GM23338 (cell line): ENCODE measurements at regions not wholly inside any gene's neighbourhood (a gene's known extent, or its start where the extent isn't known, plus 50 kb on each side); places are given as distances from the start of the nearest gene placed in this dataset.

Experiments
- ATAC-seq: fragments of 200-7000 bp; cut with Tn5 transposase; 3 replicates; pipeline ENCODE4 v1.9.1; 2020
- DNase-seq: peaks from one replicate; pipeline ENCODE4 v3.0.0-alpha.2; 2015; ENCODE audit warnings: low spot score
- H2AFZ ChIP-seq: fragments of 200-600 bp; sonication (generic); 2 replicates; pipeline ENCODE4 v1.8.0; 2016; ENCODE audit warnings: antibody characterized with exemption, mild to moderate bottlenecking, moderate library complexity
- H3F3A ChIP-seq: fragments of 200-600 bp; sonication (generic); replicated peaks from 2 replicates; pipeline ENCODE4 v1.8.0; 2017; ENCODE audit warnings: antibody characterized with exemption, mixed run types, low read depth
- H3K27ac ChIP-seq: fragments of 200-600 bp; sonication (generic); 2 replicates; pipeline ENCODE4 v1.6.1; 2016; ENCODE audit warnings: low read depth
- H3K27me3 ChIP-seq: fragments of 200-600 bp; sonication (generic); 2 replicates; pipeline ENCODE4 v1.8.0; 2016; ENCODE audit warnings: mild to moderate bottlenecking, mixed run types, moderate library complexity; ENCODE audit not compliant: insufficient read depth
- H3K36me3 ChIP-seq: fragments of 200-600 bp; sonication (generic); 2 replicates; pipeline ENCODE4 v1.8.0; 2016; ENCODE audit warnings: mild to moderate bottlenecking; ENCODE audit not compliant: insufficient read depth
- H3K4me1 ChIP-seq: fragments of 200-600 bp; sonication (generic); 2 replicates; pipeline ENCODE4 v1.8.0; 2016; ENCODE audit warnings: mild to moderate bottlenecking, moderate library complexity; ENCODE audit not compliant: insufficient read depth
- H3K4me2 ChIP-seq: fragments of 200-600 bp; sonication (generic); 2 replicates; pipeline ENCODE4 v1.7.1; 2017; ENCODE audit warnings: mixed run types
- H3K4me3 ChIP-seq: fragments of 200-600 bp; sonication (generic); 2 replicates; pipeline ENCODE4 v1.6.1; 2016; ENCODE audit warnings: mixed run types
- H3K79me2 ChIP-seq: fragments of 200-600 bp; sonication (generic); replicated peaks from 2 replicates; pipeline ENCODE4 v1.8.0; 2017; ENCODE audit warnings: mild to moderate bottlenecking; ENCODE audit not compliant: insufficient read depth
- H3K9me2 ChIP-seq: fragments of 200-600 bp; sonication (generic); 2 replicates; pipeline ENCODE4 v1.8.0; 2017; ENCODE audit not compliant: insufficient read depth
- H4K20me1 ChIP-seq: fragments of 200-600 bp; sonication (generic); replicated peaks from 2 replicates; pipeline ENCODE4 v1.8.0; 2017; ENCODE audit warnings: mild to moderate bottlenecking; ENCODE audit not compliant: insufficient read depth
- H3K27ac Mint-ChIP-seq: 2 replicates; pipeline ENCODE4 v1.8.0; 2020; ENCODE audit warnings: inconsistent platforms, mild to moderate bottlenecking, moderate library complexity, mixed read lengths
- H3K27me3 Mint-ChIP-seq: 3 replicates; pipeline ENCODE4 v1.8.0; 2022; ENCODE audit warnings: low read depth, mild to moderate bottlenecking, moderate library complexity, mixed read lengths, inconsistent platforms; ENCODE audit not compliant: insufficient read depth, poor library complexity
- H3K36me3 Mint-ChIP-seq: 3 replicates; pipeline ENCODE4 v1.8.0; 2021; ENCODE audit warnings: low read depth, mild to moderate bottlenecking, inconsistent platforms, moderate library complexity, mixed read lengths
- H3K4me1 Mint-ChIP-seq: 3 replicates; pipeline ENCODE4 v1.8.0; 2020; ENCODE audit warnings: mild to moderate bottlenecking, inconsistent platforms, mixed read lengths
- H3K4me3 Mint-ChIP-seq: 3 replicates; pipeline ENCODE4 v1.8.0; 2021; ENCODE audit warnings: moderate library complexity, mild to moderate bottlenecking, inconsistent platforms, mixed read lengths
- H3K9me3 Mint-ChIP-seq: 3 replicates; pipeline ENCODE4 v1.8.0; 2020; ENCODE audit warnings: moderate library complexity, mild to moderate bottlenecking, inconsistent platforms, mixed read lengths
- CREB1 ChIP-seq: fragments of 250-450 bp; sonication (Bioruptor Pico); IDR thresholded peaks from 2 replicates; pipeline ENCODE4 v1.5.0; 2020; ENCODE audit warnings: low read depth, mild to moderate bottlenecking, moderate library complexity
- EZH2 ChIP-seq: fragments of 200-600 bp; sonication (generic); IDR thresholded peaks from one replicate; pipeline ENCODE4 v1.8.0; 2017; ENCODE audit warnings: antibody characterized with exemption, mild to moderate bottlenecking, low read depth; ENCODE audit not compliant: unreplicated experiment
- EZH2phosphoT487 ChIP-seq: fragments of 200-600 bp; sonication (generic); IDR thresholded peaks from one replicate; pipeline ENCODE4 v1.8.1; 2018; ENCODE audit warnings: antibody characterized with exemption; ENCODE audit not compliant: unreplicated experiment
- JUNB ChIP-seq: IDR thresholded peaks from one replicate; pipeline ENCODE4 v1.6.1; 2016; ENCODE audit warnings: antibody characterized with exemption; ENCODE audit not compliant: unreplicated experiment
- NANOG ChIP-seq: IDR thresholded peaks from 2 replicates; pipeline ENCODE4 v1.6.1; 2016; ENCODE audit warnings: antibody characterized with exemption, borderline replicate concordance
- POLR2AphosphoS5 ChIP-seq: IDR thresholded peaks from 2 replicates; pipeline ENCODE4 v1.6.1; 2016; ENCODE audit warnings: antibody characterized with exemption, low read depth
- STAT1 ChIP-seq: IDR thresholded peaks from one replicate; pipeline ENCODE4 v1.6.1; 2016; ENCODE audit warnings: antibody characterized with exemption; ENCODE audit not compliant: unreplicated experiment
- ZNF114 ChIP-seq: fragments of 250-450 bp; sonication (Bioruptor Pico); IDR thresholded peaks from 2 replicates; pipeline ENCODE4 v1.5.0; 2020; ENCODE audit warnings: mild to moderate bottlenecking, moderate library complexity
- ZNF331 ChIP-seq: fragments of 250-450 bp; sonication (Bioruptor Pico); IDR thresholded peaks from 2 replicates; pipeline ENCODE4 v1.5.0; 2020; ENCODE audit warnings: low read depth, mild to moderate bottlenecking, moderate library complexity
- TF ChIP-seq, protein P1 (sequence below), 2 experiments: fragments of 200-600 bp in 1 of 2; sonication (generic) in 1 of 2; conservative IDR thresholded peaks; 2 replicates each; pipeline versions ENCODE4 v1.5.1 to v1.6.1; 2016 to 2017; ENCODE audit warnings: antibody characterized with exemption in 2 of 2, low read depth in 2 of 2, mild to moderate bottlenecking in 2 of 2, moderate library complexity in 1 of 2
- TF ChIP-seq, protein P2 (sequence below): fragments of 250-450 bp; sonication (Bioruptor Pico); IDR thresholded peaks from 2 replicates; pipeline ENCODE4 v1.5.0; 2020; ENCODE audit warnings: mild to moderate bottlenecking, moderate library complexity
- TF ChIP-seq, protein P3 (sequence below): IDR thresholded peaks from one replicate; pipeline ENCODE4 v1.6.1; 2018; ENCODE audit warnings: antibody characterized with exemption; ENCODE audit not compliant: unreplicated experiment
- TF ChIP-seq, protein P4 (sequence below): IDR thresholded peaks from 2 replicates; pipeline ENCODE4 v1.6.1; 2016; ENCODE audit warnings: antibody characterized with exemption

DNA sequence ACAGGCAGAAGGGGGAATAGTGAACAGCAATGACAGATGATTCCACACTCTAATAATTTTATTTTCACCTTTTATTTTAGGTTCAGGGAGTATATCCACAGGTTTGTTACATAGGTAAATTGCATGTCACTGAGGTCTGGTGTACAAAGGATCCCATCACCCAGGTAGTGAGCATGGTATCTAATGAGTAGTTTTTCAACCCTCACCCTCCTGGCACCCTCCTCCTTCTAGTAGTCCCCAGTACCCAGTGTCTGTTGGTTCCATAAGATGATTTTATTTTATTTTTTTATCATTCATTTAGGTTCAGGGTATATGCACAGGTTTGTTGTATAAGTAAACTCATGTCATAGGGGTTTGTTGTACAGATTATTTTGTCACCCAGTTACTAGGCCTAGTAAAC, 58.6 kb upstream of the UGT8 start:
- H3K4me1 Mint-ChIP-seq: no peaks in the 10 kb centered on the region
- Histone ChIP-seq H3F3A (no peaks in the 10 kb centered on the region), H2AFZ (no peak overlapping the region), H3K4me3 (no peak overlapping the region), H3K36me3 (no peaks in the 10 kb centered on the region), H3K27me3 (no peaks in the 10 kb centered on the region), H3K79me2 (no peaks in the 10 kb centered on the region), H3K4me2 (no peak overlapping the region), H3K9me2 (0 out of 2 replicates have a peak, but pooled peaks cover 2% of the 10 kb centered on the region), H4K20me1 (no peaks in the 10 kb centered on the region), H3K4me1 (no peaks in the 10 kb centered on the region), H3K27ac (no peak overlapping the region)
- H3K27ac Mint-ChIP-seq: no peak overlapping the region
- no peaks in the 10 kb centered on the region for H3K9me3 Mint-ChIP-seq
- H3K36me3 Mint-ChIP-seq: no peaks in the 10 kb centered on the region
- no peak for ATAC-seq
- DNase-seq: no peak
- TF ChIP-seq ZNF331 (CRISPR knock-in tag) (no peak), EZH2phosphoT487 (no peak), JUNB (no peak), ZNF114 (CRISPR knock-in tag) (no peak), STAT1 (no peak), POLR2AphosphoS5 (no peak), EZH2 (no peak), NANOG (no peak), CREB1 (CRISPR knock-in tag) (no peak)
- TF ChIP-seq, protein P1, sequence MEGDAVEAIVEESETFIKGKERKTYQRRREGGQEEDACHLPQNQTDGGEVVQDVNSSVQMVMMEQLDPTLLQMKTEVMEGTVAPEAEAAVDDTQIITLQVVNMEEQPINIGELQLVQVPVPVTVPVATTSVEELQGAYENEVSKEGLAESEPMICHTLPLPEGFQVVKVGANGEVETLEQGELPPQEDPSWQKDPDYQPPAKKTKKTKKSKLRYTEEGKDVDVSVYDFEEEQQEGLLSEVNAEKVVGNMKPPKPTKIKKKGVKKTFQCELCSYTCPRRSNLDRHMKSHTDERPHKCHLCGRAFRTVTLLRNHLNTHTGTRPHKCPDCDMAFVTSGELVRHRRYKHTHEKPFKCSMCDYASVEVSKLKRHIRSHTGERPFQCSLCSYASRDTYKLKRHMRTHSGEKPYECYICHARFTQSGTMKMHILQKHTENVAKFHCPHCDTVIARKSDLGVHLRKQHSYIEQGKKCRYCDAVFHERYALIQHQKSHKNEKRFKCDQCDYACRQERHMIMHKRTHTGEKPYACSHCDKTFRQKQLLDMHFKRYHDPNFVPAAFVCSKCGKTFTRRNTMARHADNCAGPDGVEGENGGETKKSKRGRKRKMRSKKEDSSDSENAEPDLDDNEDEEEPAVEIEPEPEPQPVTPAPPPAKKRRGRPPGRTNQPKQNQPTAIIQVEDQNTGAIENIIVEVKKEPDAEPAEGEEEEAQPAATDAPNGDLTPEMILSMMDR (conservative IDR thresholded peaks at IDR 0.05; ENCODE audit: low read depth in 2 of 2): no peak
- TF ChIP-seq, protein P2, sequence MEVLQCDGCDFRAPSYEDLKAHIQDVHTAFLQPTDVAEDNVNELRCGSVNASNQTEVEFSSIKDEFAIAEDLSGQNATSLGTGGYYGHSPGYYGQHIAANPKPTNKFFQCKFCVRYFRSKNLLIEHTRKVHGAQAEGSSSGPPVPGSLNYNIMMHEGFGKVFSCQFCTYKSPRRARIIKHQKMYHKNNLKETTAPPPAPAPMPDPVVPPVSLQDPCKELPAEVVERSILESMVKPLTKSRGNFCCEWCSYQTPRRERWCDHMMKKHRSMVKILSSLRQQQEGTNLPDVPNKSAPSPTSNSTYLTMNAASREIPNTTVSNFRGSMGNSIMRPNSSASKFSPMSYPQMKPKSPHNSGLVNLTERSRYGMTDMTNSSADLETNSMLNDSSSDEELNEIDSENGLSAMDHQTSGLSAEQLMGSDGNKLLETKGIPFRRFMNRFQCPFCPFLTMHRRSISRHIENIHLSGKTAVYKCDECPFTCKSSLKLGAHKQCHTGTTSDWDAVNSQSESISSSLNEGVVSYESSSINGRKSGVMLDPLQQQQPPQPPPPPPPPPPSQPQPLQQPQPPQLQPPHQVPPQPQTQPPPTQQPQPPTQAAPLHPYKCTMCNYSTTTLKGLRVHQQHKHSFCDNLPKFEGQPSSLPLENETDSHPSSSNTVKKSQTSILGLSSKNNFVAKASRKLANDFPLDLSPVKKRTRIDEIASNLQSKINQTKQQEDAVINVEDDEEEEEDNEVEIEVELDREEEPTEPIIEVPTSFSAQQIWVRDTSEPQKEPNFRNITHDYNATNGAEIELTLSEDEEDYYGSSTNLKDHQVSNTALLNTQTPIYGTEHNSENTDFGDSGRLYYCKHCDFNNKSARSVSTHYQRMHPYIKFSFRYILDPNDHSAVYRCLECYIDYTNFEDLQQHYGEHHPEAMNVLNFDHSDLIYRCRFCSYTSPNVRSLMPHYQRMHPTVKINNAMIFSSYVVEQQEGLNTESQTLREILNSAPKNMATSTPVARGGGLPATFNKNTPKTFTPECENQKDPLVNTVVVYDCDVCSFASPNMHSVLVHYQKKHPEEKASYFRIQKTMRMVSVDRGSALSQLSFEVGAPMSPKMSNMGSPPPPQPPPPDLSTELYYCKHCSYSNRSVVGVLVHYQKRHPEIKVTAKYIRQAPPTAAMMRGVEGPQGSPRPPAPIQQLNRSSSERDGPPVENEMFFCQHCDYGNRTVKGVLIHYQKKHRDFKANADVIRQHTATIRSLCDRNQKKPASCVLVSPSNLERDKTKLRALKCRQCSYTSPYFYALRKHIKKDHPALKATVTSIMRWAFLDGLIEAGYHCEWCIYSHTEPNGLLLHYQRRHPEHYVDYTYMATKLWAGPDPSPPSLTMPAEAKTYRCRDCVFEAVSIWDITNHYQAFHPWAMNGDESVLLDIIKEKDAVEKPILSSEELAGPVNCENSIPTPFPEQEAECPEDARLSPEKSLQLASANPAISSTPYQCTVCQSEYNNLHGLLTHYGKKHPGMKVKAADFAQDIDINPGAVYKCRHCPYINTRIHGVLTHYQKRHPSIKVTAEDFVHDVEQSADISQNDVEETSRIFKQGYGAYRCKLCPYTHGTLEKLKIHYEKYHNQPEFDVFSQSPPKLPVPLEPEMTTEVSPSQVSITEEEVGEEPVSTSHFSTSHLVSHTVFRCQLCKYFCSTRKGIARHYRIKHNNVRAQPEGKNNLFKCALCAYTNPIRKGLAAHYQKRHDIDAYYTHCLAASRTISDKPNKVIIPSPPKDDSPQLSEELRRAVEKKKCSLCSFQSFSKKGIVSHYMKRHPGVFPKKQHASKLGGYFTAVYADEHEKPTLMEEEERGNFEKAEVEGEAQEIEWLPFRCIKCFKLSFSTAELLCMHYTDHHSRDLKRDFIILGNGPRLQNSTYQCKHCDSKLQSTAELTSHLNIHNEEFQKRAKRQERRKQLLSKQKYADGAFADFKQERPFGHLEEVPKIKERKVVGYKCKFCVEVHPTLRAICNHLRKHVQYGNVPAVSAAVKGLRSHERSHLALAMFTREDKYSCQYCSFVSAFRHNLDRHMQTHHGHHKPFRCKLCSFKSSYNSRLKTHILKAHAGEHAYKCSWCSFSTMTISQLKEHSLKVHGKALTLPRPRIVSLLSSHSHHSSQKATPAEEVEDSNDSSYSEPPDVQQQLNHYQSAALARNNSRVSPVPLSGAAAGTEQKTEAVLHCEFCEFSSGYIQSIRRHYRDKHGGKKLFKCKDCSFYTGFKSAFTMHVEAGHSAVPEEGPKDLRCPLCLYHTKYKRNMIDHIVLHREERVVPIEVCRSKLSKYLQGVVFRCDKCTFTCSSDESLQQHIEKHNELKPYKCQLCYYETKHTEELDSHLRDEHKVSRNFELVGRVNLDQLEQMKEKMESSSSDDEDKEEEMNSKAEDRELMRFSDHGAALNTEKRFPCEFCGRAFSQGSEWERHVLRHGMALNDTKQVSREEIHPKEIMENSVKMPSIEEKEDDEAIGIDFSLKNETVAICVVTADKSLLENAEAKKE (CRISPR knock-in tag): no peak
- TF ChIP-seq, protein P3, sequence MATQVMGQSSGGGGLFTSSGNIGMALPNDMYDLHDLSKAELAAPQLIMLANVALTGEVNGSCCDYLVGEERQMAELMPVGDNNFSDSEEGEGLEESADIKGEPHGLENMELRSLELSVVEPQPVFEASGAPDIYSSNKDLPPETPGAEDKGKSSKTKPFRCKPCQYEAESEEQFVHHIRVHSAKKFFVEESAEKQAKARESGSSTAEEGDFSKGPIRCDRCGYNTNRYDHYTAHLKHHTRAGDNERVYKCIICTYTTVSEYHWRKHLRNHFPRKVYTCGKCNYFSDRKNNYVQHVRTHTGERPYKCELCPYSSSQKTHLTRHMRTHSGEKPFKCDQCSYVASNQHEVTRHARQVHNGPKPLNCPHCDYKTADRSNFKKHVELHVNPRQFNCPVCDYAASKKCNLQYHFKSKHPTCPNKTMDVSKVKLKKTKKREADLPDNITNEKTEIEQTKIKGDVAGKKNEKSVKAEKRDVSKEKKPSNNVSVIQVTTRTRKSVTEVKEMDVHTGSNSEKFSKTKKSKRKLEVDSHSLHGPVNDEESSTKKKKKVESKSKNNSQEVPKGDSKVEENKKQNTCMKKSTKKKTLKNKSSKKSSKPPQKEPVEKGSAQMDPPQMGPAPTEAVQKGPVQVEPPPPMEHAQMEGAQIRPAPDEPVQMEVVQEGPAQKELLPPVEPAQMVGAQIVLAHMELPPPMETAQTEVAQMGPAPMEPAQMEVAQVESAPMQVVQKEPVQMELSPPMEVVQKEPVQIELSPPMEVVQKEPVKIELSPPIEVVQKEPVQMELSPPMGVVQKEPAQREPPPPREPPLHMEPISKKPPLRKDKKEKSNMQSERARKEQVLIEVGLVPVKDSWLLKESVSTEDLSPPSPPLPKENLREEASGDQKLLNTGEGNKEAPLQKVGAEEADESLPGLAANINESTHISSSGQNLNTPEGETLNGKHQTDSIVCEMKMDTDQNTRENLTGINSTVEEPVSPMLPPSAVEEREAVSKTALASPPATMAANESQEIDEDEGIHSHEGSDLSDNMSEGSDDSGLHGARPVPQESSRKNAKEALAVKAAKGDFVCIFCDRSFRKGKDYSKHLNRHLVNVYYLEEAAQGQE: no peak
- TF ChIP-seq, protein P4, sequence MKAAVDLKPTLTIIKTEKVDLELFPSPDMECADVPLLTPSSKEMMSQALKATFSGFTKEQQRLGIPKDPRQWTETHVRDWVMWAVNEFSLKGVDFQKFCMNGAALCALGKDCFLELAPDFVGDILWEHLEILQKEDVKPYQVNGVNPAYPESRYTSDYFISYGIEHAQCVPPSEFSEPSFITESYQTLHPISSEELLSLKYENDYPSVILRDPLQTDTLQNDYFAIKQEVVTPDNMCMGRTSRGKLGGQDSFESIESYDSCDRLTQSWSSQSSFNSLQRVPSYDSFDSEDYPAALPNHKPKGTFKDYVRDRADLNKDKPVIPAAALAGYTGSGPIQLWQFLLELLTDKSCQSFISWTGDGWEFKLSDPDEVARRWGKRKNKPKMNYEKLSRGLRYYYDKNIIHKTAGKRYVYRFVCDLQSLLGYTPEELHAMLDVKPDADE: no peak
- H3K27me3 Mint-ChIP-seq: peaks cover 5% of the 10 kb centered on the region
- no peak overlapping the region for H3K4me3 Mint-ChIP-seq
